RWPE2 (cell line): ENCODE measurements at regions not wholly inside any gene's neighbourhood (a gene's known extent, or its start where the extent isn't known, plus 50 kb on each side); places are given as distances from the start of the nearest gene placed in this dataset.

Source experiments
- ATAC-seq: fragments of 200-7000 bp; cut with Tn5 transposase; 3 replicates; pipeline ENCODE4 v1.9.1; 2021; ENCODE audit warnings: low read depth
- DNase-seq: peaks from one replicate; pipeline ENCODE4 v3.0.0-alpha.2; 2020; ENCODE audit warnings: low spot score
- H3K27ac ChIP-seq: fragments of 450-650 bp; 2 replicates; pipeline ENCODE4 v1.5.1; 2017; ENCODE audit warnings: mild to moderate bottlenecking; ENCODE audit not compliant: poor library complexity, severe bottlenecking
- H3K27me3 ChIP-seq: fragments of 250-450 bp; sonication (Bioruptor Pico); 2 replicates; pipeline ENCODE4 v1.5.1; 2021; ENCODE audit warnings: mild to moderate bottlenecking, moderate library complexity; ENCODE audit not compliant: insufficient read depth, poor library complexity, severe bottlenecking
- H3K36me3 ChIP-seq: fragments of 250-450 bp; sonication (Bioruptor Pico); 2 replicates; pipeline ENCODE4 v1.5.1; 2020; ENCODE audit warnings: low read depth, mild to moderate bottlenecking, moderate library complexity
- H3K4me1 ChIP-seq: fragments of 250-450 bp; sonication (Bioruptor Pico); 2 replicates; pipeline ENCODE4 v1.5.1; 2021; ENCODE audit warnings: mild to moderate bottlenecking, moderate library complexity; ENCODE audit not compliant: insufficient read depth, poor library complexity, severe bottlenecking
- H3K4me3 ChIP-seq: fragments of 250-450 bp; sonication (Bioruptor Pico); 2 replicates; pipeline ENCODE4 v1.5.1; 2021; ENCODE audit warnings: mild to moderate bottlenecking, moderate library complexity; ENCODE audit not compliant: severe bottlenecking
- H3K9me3 ChIP-seq: fragments of 250-450 bp; sonication (Bioruptor Pico); 2 replicates; pipeline ENCODE4 v1.5.1; 2021; ENCODE audit warnings: mild to moderate bottlenecking, moderate library complexity; ENCODE audit not compliant: severe bottlenecking
- CTCF ChIP-seq: fragments of 450-650 bp; IDR thresholded peaks from one replicate; pipeline ENCODE4 v1.5.1; 2017; ENCODE audit warnings: mild to moderate bottlenecking, moderate library complexity; ENCODE audit not compliant: poor library complexity, severe bottlenecking

DNA sequence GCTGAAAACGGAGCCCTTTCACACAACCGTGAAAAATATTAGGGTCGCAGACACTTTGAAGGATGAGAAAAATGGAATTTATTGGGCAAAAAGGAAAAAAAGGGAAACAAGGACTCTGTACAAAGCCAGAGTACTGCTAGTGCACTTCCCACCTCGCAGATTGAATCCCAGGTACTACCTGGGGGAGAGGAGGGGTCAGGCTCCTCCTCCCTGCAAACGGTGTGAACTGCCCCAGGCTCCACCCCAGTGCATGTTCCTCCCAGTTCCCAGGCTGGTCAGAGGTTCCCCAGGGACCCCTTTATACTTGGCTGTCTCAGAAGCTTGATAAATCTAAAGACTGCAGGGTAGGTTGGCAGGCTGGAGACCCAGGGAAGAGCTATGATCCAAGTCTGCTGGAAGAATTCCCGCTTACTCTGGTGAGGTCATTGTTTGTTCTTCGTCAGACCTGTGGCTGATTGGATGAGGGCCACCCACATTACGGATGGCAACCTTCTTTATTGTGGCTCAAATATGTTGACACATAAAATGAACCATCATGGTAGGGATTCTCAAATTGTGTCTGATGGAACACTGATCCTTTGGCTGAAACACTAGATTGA lies 290.4 kb upstream of the POU3F3 start:
- H3K4me3 ChIP-seq, result no peak overlapping the region
- H3K27me3 ChIP-seq, result peaks cover 24% of the 10 kb centered on the region
- no peak overlapping the region for H3K27ac ChIP-seq
- H3K4me1 ChIP-seq, result no peaks in the 10 kb centered on the region
- H3K36me3 ChIP-seq, result no peaks in the 10 kb centered on the region
- DNase-seq (no peak), ATAC-seq (no peak)
- no peaks in the 10 kb centered on the region for H3K9me3 ChIP-seq
- TF ChIP-seq CTCF, result no peak

- Histone ChIP-seq H3K27ac (no peak overlapping the region), H3K4me1 (no peaks in the 10 kb centered on the region), H3K9me3 (no peaks in the 10 kb centered on the region), H3K4me3 (no peak overlapping the region), H3K27me3 (no peaks in the 10 kb centered on the region), H3K36me3 (no peaks in the 10 kb centered on the region)
- TF ChIP-seq CTCF, result no peak
- ATAC-seq, result no peak
- DNase-seq, result no peak
These were observed 285.7 kb upstream of the POU3F3 start for GRCh38 chr2:104568247-104568646.

- no peak for TF ChIP-seq CTCF
- no peak for DNase-seq
- H3K27ac ChIP-seq, result no peak overlapping the region
- H3K36me3 ChIP-seq, result no peaks in the 10 kb centered on the region
- H3K9me3 ChIP-seq, result no peaks in the 10 kb centered on the region
- H3K4me1 ChIP-seq, result no peaks in the 10 kb centered on the region
- no peak overlapping the region for H3K4me3 ChIP-seq
- no peaks in the 10 kb centered on the region for H3K27me3 ChIP-seq
- ATAC-seq, result no peak
These were observed 283.7 kb upstream of the POU3F3 start for GRCh38 chr2:104570259-104570658.

DNA sequence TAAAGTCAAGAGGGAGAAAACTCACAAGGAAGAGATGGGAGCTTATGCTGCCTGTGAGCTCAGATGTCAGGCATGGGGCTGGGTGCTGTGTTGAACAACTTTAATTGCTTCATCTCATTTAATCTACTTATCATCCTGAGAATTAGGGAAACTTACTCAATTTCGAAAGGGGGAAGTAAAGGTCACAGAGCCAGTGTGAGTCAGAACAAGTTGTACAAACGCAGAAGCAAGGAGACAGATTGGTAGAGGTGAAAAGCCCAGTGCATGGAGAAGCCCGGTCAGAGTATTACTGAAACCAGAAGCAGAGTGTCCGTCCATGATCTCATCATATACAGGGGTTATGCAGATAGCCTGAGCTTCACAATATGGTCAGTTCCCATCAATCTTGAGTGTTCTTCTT lies 281.1 kb upstream of the POU3F3 start:
- no peak for ATAC-seq
- no peak for TF ChIP-seq CTCF

DNA sequence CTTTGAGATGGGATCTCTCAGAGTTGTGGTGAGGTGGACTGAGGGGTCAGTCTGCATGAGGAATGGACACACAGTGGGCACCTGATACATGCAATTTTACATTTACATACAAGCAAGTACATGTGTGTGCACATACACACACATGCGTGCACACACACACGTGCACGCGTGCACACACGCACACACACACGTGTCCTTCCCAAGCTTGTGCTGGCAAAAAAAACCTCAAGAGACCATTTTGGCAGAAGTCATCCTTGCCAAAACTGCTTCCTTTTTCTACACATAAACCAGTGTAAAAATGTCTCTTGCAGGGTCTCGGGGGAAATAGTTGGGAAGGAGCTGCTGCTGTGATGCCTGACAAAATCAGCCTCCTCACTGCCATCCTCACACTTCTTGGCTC lies 279.5 kb upstream of the POU3F3 start:
- H3K27ac ChIP-seq, result no peak overlapping the region
- ATAC-seq (no peak), DNase-seq (no peak)
- H3K4me1 ChIP-seq, result no peaks in the 10 kb centered on the region
- no peaks in the 10 kb centered on the region for H3K27me3 ChIP-seq
- no peaks in the 10 kb centered on the region for H3K36me3 ChIP-seq
- no peaks in the 10 kb centered on the region for H3K9me3 ChIP-seq
- no peak overlapping the region for H3K4me3 ChIP-seq
- TF ChIP-seq CTCF, result no peak

More for the DNA sequence above, 281.1 kb upstream of the POU3F3 start:
- no peaks in the 10 kb centered on the region for H3K27me3 ChIP-seq
- H3K4me1 ChIP-seq, result no peaks in the 10 kb centered on the region
- H3K9me3 ChIP-seq, result no peaks in the 10 kb centered on the region
- H3K4me3 ChIP-seq, result no peak overlapping the region
- H3K27ac ChIP-seq, result no peak overlapping the region
- no peak for DNase-seq
- no peaks in the 10 kb centered on the region for H3K36me3 ChIP-seq
